Caco-2 (cell line): ENCODE measurements at regions not wholly inside any gene's neighbourhood (a gene's known extent, or its start where the extent isn't known, plus 50 kb on each side); places are given as distances from the start of the nearest gene placed in this dataset.

ENCODE experiments used
- BruUV-seq: library from RNA; stranded (reverse); fragments of 400-500 nt; replicated peaks from 2 replicates; lab custom pipeline; 2021; lab: Mats Ljungman, UMichigan
- CTCF ChIA-PET: fragments of 300-600 bp; sonication (Branson Sonifier 250); formaldehyde crosslinking; loops from one replicate; lab custom pipeline; 2022; ENCODE audit warnings: antibody characterized with exemption; lab: Charles Lee
- POLR2A ChIA-PET: fragments of 300-600 bp; sonication (Branson Sonifier 250); formaldehyde crosslinking; loops from one replicate; lab custom pipeline; 2022; ENCODE audit warnings: antibody characterized with exemption; lab: Charles Lee
- DNase-seq, 2 experiments: peaks; one replicate each; pipeline versions ENCODE4 v3.0.0 to v3.0.0-alpha.2; 2020 to 2022
- H3K27me3 ChIP-seq: replicated peaks from 2 replicates; pipeline ENCODE4 v1.6.0; 2011; ENCODE audit warnings: low read length; ENCODE audit not compliant: control insufficient read depth, insufficient read depth
- H3K36me3 ChIP-seq: 2 replicates; pipeline ENCODE4 v1.5.1; 2011; ENCODE audit warnings: low read length; ENCODE audit not compliant: control insufficient read depth, insufficient read depth
- H3K4me1 ChIP-seq: fragments of 250-450 bp; sonication (Bioruptor Pico); 2 replicates; pipeline ENCODE4 v1.5.1; 2020; ENCODE audit warnings: mild to moderate bottlenecking
- H3K4me3 ChIP-seq: 2 replicates; pipeline ENCODE4 v1.5.1; 2011; ENCODE audit warnings: low read depth, mild to moderate bottlenecking, control low read depth, low read length
- H3K9me3 ChIP-seq: fragments of 250-450 bp; sonication (Bioruptor Pico); 2 replicates; pipeline ENCODE4 v1.5.1; 2020; ENCODE audit warnings: mild to moderate bottlenecking, moderate library complexity
- H3K27ac Mint-ChIP-seq: one replicate; pipeline ENCODE4 v1.8.0; 2022; ENCODE audit warnings: mixed read lengths; ENCODE audit not compliant: unreplicated experiment
- H3K27me3 Mint-ChIP-seq: one replicate; pipeline ENCODE4 v1.8.0; 2022; ENCODE audit warnings: mixed read lengths; ENCODE audit not compliant: insufficient read depth, unreplicated experiment
- H3K36me3 Mint-ChIP-seq: one replicate; pipeline ENCODE4 v1.8.0; 2022; ENCODE audit warnings: mild to moderate bottlenecking, mixed read lengths; ENCODE audit not compliant: insufficient read depth, unreplicated experiment
- H3K4me1 Mint-ChIP-seq: one replicate; pipeline ENCODE4 v1.8.0; 2022; ENCODE audit warnings: low read depth, mixed read lengths; ENCODE audit not compliant: unreplicated experiment
- H3K4me3 Mint-ChIP-seq: one replicate; pipeline ENCODE4 v1.8.0; 2022; ENCODE audit warnings: mild to moderate bottlenecking, moderate library complexity, mixed read lengths; ENCODE audit not compliant: unreplicated experiment
- H3K9me3 Mint-ChIP-seq: one replicate; pipeline ENCODE4 v1.8.0; 2022; ENCODE audit warnings: mixed read lengths; ENCODE audit not compliant: unreplicated experiment
- CTCF ChIP-seq, 2 experiments: fragments of 200-600 bp in 1 of 2; IDR thresholded peaks; 1 replicate in 1 of 2; 2 replicates in 1 of 2; pipeline versions ENCODE4 v1.5.1 to v1.8.0; 2011 to 2022; ENCODE audit warnings: antibody characterized with exemption in 1 of 2, control low read depth in 1 of 2, inconsistent platforms in 1 of 2, low read depth in 1 of 2, low read length in 1 of 2, mild to moderate bottlenecking in 1 of 2, moderate library complexity in 1 of 2; ENCODE audit not compliant: insufficient read depth in 1 of 2, severe bottlenecking in 1 of 2, unreplicated experiment in 1 of 2
- intact Hi-C: fragments of 100-400 bp; cut with micrococcal nuclease; formaldehyde crosslinking; loops from one replicate; pipeline ENCODE4 v1.10.0; 2022; ENCODE audit not compliant: unreplicated experiment

- Mint-ChIP-seq H3K36me3 (no peaks in the 10 kb centered on the region), H3K4me1 (no peaks in the 10 kb centered on the region), H3K9me3 (no peaks in the 10 kb centered on the region), H3K27ac (no peak overlapping the region), H3K4me3 (no peak overlapping the region), H3K27me3 (no peaks in the 10 kb centered on the region)
- H3K4me3 ChIP-seq = no peak overlapping the region
- POLR2A ChIA-PET = no interaction called here
- DNase-seq = no peak
- no TSS peak for BruUV-seq
- H3K27me3 ChIP-seq = no peaks in the 10 kb centered on the region; the same call in 1 of the 2 replicates
- intact Hi-C loops = no loop called here
- H3K4me1 ChIP-seq = no peaks in the 10 kb centered on the region
- H3K9me3 ChIP-seq = no peaks in the 10 kb centered on the region
- no peaks in the 10 kb centered on the region for H3K36me3 ChIP-seq
- CTCF ChIA-PET = no interaction called here
- TF ChIP-seq CTCF (IDR thresholded peaks at IDR 0.05; ENCODE audit: insufficient read depth in 1 of 2, low read depth in 1 of 2, low read length in 1 of 2, severe bottlenecking in 1 of 2, unreplicated experiment in 1 of 2) = no peak
These were observed 224.2 kb upstream of the STARD13 start for GRCh38 chr13:33509642-33510229.

GRCh38 chr13:33510350-33510970 is 224.9 kb upstream of the STARD13 start:
- no peaks in the 10 kb centered on the region for H3K36me3 Mint-ChIP-seq
- no TSS peak for BruUV-seq

More at GRCh38 chr13:33510350-33510970, 224.9 kb upstream of the STARD13 start:
- H3K27me3 ChIP-seq = no peaks in the 10 kb centered on the region; the same call in 1 of the 2 replicates
- Mint-ChIP-seq H3K4me1 (no peaks in the 10 kb centered on the region), H3K27ac (no peak overlapping the region), H3K4me3 (no peak overlapping the region), H3K9me3 (no peaks in the 10 kb centered on the region), H3K27me3 (no peaks in the 10 kb centered on the region)
- TF ChIP-seq CTCF (IDR thresholded peaks at IDR 0.05; ENCODE audit: insufficient read depth in 1 of 2, low read depth in 1 of 2, low read length in 1 of 2, severe bottlenecking in 1 of 2, unreplicated experiment in 1 of 2) = no peak
- H3K4me3 ChIP-seq = no peak overlapping the region
- CTCF ChIA-PET = no interaction called here
- no peaks in the 10 kb centered on the region for H3K4me1 ChIP-seq
- intact Hi-C loops = no loop called here
- DNase-seq = no peak
- POLR2A ChIA-PET = no interaction called here
- no peaks in the 10 kb centered on the region for H3K36me3 ChIP-seq
- H3K9me3 ChIP-seq = no peaks in the 10 kb centered on the region
